ENCODE measurements at regions not wholly inside any gene's neighbourhood (a gene's known extent, or its start where the extent isn't known, plus 50 kb on each side); places are given as distances from the start of the nearest gene placed in this dataset.

GRCh38 chr11:90908074-90908473 is 685.2 kb upstream of the CHORDC1 start:
- no peak for DNase-seq

DNA sequence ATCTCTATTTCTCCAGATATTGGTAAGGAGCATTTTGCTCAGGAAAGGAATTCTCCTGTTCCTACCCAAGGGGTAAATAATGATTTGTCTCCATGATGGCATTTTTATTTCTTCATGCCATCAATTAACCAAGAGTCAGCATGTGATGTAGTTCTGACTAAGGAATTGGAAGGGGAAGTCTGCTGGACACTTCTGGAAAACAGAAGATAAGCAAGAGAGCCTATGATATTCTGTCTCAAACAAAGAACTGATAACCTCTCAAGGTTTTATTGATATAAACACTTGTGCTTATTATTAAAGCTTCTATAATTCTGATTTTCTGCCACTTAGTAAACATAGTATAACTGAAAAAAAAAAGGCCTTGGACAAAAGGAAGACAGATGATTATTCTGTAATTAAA is 673.0 kb upstream of the CHORDC1 start:
- no peak for DNase-seq

DNA sequence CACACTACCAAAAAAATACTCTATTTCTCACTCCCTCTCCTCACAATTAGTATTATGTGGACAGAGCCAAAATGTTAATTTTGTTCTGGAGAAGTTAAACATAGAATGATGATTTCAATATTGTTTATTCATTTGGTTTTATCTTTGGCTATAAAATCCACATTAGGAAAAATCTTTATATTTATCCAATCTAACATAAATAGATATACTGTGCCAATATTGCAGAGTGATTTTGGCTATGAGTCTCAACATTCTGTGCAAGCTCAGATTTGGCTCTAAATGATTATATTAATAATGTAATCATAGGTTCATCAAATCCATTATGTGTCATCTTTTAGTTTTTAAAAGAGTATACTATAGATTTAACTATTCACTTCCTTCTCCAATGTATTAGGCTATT is 667.5 kb upstream of the CHORDC1 start:
- DNase-seq, result no peak

GRCh38 chr11:90884181-90884580 is 661.3 kb upstream of the CHORDC1 start:
- no peak for DNase-seq

- no peak for DNase-seq
These were observed 652.1 kb upstream of the CHORDC1 start for GRCh38 chr11:90874986-90875385.

DNA sequence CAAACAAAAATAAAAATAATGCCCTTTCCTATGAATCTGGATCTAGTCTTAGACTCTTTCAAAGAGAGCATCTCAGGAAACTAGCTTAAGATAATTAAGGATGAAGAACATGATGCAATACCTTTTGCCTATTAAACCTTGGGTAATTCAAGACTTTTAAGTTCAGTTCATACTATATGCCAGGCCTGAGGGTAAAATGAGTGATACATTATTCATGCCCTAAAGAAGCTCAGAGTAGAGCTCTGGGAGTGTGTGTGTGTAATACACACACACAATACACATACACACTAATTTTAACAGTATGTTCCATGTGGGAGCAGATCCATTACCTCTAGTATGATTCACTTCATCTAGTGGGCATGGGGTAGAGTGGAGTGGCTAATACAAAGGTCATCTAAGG is 651.4 kb upstream of the CHORDC1 start:
- no peak for DNase-seq

GRCh38 chr11:90867416-90867815 is 644.6 kb upstream of the CHORDC1 start:
- DNase-seq, result no peak

- DNase-seq, result no peak
These were observed 633.9 kb upstream of the CHORDC1 start for GRCh38 chr11:90856790-90857189.

DNA sequence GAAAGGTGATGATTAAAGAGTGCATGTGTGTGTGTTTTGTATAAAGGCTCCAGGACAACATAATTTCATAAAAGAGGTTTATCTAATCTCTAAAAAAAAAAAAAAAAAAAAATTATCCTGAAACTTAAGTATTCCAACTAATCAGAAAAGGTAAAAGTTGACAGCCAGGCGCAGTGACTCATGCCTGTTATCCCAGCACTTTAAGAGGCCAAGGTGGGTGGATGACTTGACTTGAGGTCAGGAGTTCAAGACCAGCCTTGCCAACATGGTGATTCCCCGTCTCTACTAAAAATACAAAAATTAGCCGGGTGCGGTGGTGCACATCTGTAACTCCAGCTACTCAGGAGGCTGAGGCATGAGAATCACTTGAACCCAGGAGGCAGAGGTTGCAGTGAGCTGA is 632.7 kb upstream of the CHORDC1 start:
- DNase-seq, result no peak

- no peak for DNase-seq
These were observed 628.3 kb upstream of the CHORDC1 start for GRCh38 chr11:90851196-90851595.

DNA sequence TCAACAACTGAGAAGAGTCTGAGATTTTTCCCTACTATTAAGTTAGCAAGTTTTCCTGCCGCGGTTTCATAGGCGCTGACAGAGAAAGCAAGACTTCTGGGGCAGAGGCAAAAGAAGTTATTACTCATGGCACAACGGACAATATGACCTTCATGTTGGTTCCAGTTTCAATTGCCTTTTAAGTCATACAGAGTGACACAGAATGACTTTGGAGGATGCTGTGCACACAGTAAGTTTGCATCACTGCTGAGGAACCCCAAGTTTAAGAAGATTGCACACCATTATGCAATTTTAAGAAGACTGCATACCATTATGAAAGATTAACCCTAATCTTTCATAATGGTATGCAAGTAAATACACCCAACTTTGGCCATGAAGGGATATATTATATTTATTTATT is 626.5 kb upstream of the CHORDC1 start:
- DNase-seq, result no peak

- DNase-seq, result no peak
These were observed 624.5 kb upstream of the CHORDC1 start for GRCh38 chr11:90847268-90847886.

DNA sequence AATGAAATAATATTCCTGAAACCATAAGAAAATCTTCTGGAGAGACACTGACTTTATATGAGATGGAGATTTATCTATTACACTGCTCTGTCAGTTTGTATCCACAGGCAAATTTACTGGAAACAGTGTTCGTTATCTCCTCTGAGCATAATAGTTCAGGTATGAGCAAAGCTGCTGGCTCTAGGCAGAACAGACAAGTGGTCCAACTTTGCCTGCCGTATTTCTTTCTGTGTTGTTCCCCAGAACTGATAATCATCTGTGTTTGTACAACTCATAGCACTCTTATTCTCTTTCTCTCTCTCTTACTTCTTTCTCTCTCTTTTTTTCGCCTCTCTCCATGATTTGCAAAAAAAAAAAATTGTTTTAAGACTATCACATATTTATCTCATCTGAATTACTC is 623.8 kb upstream of the CHORDC1 start:
- DNase-seq, result no peak

GRCh38 chr11:90845799-90846198 is 623.0 kb upstream of the CHORDC1 start:
- DNase-seq, result no peak

- DNase-seq, result no peak
These were observed 622.3 kb upstream of the CHORDC1 start for GRCh38 chr11:90845126-90845525.

- no peak for DNase-seq
These were observed 621.2 kb upstream of the CHORDC1 start for GRCh38 chr11:90844041-90844440.

DNA sequence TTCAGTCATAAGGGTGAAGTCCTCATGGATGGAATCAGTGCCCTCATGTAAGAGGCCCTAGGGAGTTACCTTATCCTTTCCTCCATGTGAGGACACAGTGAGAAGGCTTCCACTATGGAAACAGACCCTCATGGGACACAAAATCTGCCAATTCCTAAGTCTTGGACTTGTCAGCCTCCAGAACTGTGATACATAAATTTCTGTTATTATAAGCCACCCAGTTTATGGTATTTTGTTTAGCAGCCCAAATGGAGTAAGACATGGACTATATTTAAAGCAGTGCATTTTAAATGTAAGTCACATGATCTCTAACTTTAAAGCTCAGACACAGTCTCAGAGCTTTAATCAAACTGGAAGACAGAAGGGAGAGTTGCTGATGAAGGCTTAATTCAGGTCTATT is 619.8 kb upstream of the CHORDC1 start:
- no peak for DNase-seq

- DNase-seq, result no peak
These were observed 617.2 kb upstream of the CHORDC1 start for GRCh38 chr11:90840071-90840470.

- DNase-seq, result no peak
These were observed 613.2 kb upstream of the CHORDC1 start for GRCh38 chr11:90836031-90836430.

- no peak for DNase-seq
These were observed 600.6 kb upstream of the CHORDC1 start for GRCh38 chr11:90823446-90823845.

DNA sequence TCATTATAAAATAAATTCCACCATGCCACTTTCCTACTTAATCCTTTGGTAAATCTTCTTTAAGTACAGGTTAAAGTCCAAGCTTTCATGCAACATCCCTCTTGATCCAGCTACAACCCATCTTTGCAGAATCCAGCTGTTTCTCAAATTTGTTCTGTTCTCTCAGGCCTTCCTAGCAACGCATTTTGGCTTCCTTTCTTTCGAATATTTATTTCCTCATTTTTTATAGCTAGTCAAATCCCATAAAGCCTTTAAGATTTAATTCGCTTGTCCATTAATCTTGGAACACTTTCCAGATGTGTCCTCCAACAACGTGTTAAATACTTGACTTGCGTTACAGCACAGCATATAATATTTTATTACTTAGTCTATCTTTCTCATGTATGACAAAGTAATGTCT is 600.1 kb upstream of the CHORDC1 start:
- no peak for DNase-seq

GRCh38 chr11:90818196-90818745 is 595.4 kb upstream of the CHORDC1 start:
- DNase-seq, result no peak

GRCh38 chr11:90809581-90809980 is 586.7 kb upstream of the CHORDC1 start:
- DNase-seq, result no peak

- no peak for DNase-seq
These were observed 582.3 kb upstream of the CHORDC1 start for GRCh38 chr11:90805172-90805571.

DNA sequence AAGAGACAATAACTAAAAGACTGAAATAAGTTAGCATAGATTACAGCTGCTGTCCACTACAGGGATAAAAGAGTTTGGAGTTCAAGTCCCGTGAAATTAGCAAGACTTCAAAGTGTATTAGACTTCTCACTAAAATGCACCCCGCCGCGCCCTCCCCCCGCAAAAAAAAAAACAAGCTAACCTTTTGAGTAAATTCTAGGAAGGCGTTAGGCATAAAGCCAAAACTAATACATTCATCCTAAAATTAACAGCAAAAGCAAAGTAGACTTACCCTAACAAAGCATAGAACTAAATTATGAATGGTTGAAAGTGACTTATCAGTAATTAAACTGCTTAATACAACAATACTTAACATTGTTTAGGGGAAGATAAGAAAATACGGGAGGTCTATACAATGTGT is 581.0 kb upstream of the CHORDC1 start:
- DNase-seq, result no peak
